IPS DF 19.7 (cell line): ENCODE measurements at regions not wholly inside any gene's neighbourhood (a gene's known extent, or its start where the extent isn't known, plus 50 kb on each side); places are given as distances from the start of the nearest gene placed in this dataset.

ENCODE experiments used
- DNase-seq: peaks from one replicate; pipeline ENCODE4 v3.0.0-alpha.2; 2013; ENCODE audit warnings: low read depth, low spot score

GRCh38 chr6:109918227-109918626 is 59.9 kb upstream of the GPR6 start:
- no peak for DNase-seq

- DNase-seq, result no peak
Observed at GRCh38 chr6:109920911-109921310, 57.2 kb upstream of the GPR6 start.

GRCh38 chr6:109922851-109923250 is 55.3 kb upstream of the GPR6 start:
- no peak for DNase-seq

- no peak for DNase-seq
Observed at GRCh38 chr6:109925075-109925474, 53.0 kb upstream of the GPR6 start.

- DNase-seq, result no peak
Observed at GRCh38 chr6:109927052-109927451, 51.1 kb upstream of the GPR6 start.
